ENCODE measurements at regions not wholly inside any gene's neighbourhood (a gene's known extent, or its start where the extent isn't known, plus 50 kb on each side); places are given as distances from the start of the nearest gene placed in this dataset.
"Not testable (repeated sequence)": the region's sequence is repeated elsewhere in the genome, so short reads cannot be mapped to it uniquely, and the experiment has no call there.

DNA sequence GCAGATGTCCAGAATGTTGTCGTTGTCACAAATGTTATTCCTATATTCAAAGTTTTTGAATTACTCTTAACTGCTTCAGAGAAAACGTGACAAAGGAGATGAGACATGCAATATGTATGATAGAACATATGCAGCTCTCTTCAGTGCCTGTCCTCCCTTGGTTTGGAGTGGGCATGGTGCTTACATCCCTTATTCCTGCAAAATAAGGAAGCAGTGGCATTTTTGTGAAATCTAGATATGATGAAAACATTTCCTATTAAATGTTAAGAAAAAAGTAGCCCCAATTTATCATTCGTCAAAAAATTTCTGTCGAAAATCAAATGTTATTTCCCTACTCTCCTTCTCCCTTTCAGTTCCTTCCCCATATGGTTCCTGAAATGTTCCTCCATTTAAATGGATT lies 457.5 kb upstream of the FANCL start:
- Histone ChIP-seq H3K9me3 (ENCODE audit: low read length) (no peaks in the 10 kb centered on the region), H3K4me3 (ENCODE audit: low read depth, low read length, poor library complexity, severe bottlenecking) (no peak overlapping the region), H3K9me2 (ENCODE audit: low read depth, low read length) (no peaks in the 10 kb centered on the region), H3K36me3 (ENCODE audit: insufficient read depth, low read length) (no peaks in the 10 kb centered on the region), H2AFZ (ENCODE audit: low read length) (no peak overlapping the region), H3K27ac (ENCODE audit: low read depth, low read length, poor library complexity, severe bottlenecking) (no peak overlapping the region), H3K9ac (ENCODE audit: low read length) (no peak overlapping the region), H3F3A (ENCODE audit: insufficient read depth, low read length) (no peaks in the 10 kb centered on the region), H3K4me1 (ENCODE audit: insufficient read depth, low read length, severe bottlenecking) (no peaks in the 10 kb centered on the region), H4K20me1 (ENCODE audit: insufficient read depth, low read length) (no peaks in the 10 kb centered on the region), H3K79me2 (ENCODE audit: insufficient read depth, low read length) (no peaks in the 10 kb centered on the region), H3K27me3 (ENCODE audit: insufficient read depth, low read length) (no peaks in the 10 kb centered on the region), H3K4me2 (ENCODE audit: low read length) (no peak overlapping the region)
- TF ChIP-seq, protein P1, sequence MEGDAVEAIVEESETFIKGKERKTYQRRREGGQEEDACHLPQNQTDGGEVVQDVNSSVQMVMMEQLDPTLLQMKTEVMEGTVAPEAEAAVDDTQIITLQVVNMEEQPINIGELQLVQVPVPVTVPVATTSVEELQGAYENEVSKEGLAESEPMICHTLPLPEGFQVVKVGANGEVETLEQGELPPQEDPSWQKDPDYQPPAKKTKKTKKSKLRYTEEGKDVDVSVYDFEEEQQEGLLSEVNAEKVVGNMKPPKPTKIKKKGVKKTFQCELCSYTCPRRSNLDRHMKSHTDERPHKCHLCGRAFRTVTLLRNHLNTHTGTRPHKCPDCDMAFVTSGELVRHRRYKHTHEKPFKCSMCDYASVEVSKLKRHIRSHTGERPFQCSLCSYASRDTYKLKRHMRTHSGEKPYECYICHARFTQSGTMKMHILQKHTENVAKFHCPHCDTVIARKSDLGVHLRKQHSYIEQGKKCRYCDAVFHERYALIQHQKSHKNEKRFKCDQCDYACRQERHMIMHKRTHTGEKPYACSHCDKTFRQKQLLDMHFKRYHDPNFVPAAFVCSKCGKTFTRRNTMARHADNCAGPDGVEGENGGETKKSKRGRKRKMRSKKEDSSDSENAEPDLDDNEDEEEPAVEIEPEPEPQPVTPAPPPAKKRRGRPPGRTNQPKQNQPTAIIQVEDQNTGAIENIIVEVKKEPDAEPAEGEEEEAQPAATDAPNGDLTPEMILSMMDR (IDR thresholded peaks at IDR 0.05; ENCODE audit: low read length): no peak
- TF ChIP-seq EZH2 (IDR thresholded peaks at IDR 0.05; ENCODE audit: borderline replicate concordance, low read length): no peak

GRCh38 chr2:58694114-58694513 lies 453.0 kb upstream of the FANCL start:
- H3K9me2 ChIP-seq (ENCODE audit: low read depth, low read length); H3K4me3 ChIP-seq (ENCODE audit: low read depth, low read length, poor library complexity, severe bottlenecking): not testable (repeated sequence)

DNA sequence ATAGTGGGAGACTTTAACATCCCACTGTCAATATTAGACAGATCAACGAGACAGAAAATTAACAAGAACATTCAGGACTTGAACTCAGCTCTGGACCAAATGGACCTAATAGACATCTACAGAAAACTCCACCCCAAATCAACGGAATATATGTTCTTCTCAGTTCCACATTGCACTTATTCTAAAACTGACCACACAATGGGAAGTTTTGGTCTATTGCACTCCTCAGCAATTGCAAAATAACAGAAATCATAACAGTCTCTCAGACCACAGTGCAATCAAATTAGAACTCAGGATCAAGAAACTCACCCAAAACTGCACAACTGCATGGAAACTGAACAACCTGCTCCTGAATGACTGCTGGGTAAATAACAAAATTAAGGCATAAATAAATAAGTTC lies 449.9 kb upstream of the FANCL start:
- not testable (repeated sequence) for H3K27ac ChIP-seq (ENCODE audit: low read depth, low read length, poor library complexity, severe bottlenecking); H3K4me2 ChIP-seq (ENCODE audit: low read length); H3K79me2 ChIP-seq (ENCODE audit: insufficient read depth, low read length); H3K4me3 ChIP-seq (ENCODE audit: low read depth, low read length, poor library complexity, severe bottlenecking); H3F3A ChIP-seq (ENCODE audit: insufficient read depth, low read length); H3K4me1 ChIP-seq (ENCODE audit: insufficient read depth, low read length, severe bottlenecking); H3K9me2 ChIP-seq (ENCODE audit: low read depth, low read length); H3K9me3 ChIP-seq (ENCODE audit: low read length); H3K9ac ChIP-seq (ENCODE audit: low read length); H3K36me3 ChIP-seq (ENCODE audit: insufficient read depth, low read length); H2AFZ ChIP-seq (ENCODE audit: low read length); H3K27me3 ChIP-seq (ENCODE audit: insufficient read depth, low read length); H4K20me1 ChIP-seq (ENCODE audit: insufficient read depth, low read length)

More at GRCh38 chr2:58694114-58694513, 453.0 kb upstream of the FANCL start:
- not testable (repeated sequence) for H2AFZ ChIP-seq (ENCODE audit: low read length); H3K4me2 ChIP-seq (ENCODE audit: low read length); H3F3A ChIP-seq (ENCODE audit: insufficient read depth, low read length); H3K9me3 ChIP-seq (ENCODE audit: low read length); H3K9ac ChIP-seq (ENCODE audit: low read length); H3K36me3 ChIP-seq (ENCODE audit: insufficient read depth, low read length); H3K4me1 ChIP-seq (ENCODE audit: insufficient read depth, low read length, severe bottlenecking); H3K27me3 ChIP-seq (ENCODE audit: insufficient read depth, low read length); H3K27ac ChIP-seq (ENCODE audit: low read depth, low read length, poor library complexity, severe bottlenecking); H3K79me2 ChIP-seq (ENCODE audit: insufficient read depth, low read length); H4K20me1 ChIP-seq (ENCODE audit: insufficient read depth, low read length)

GRCh38 chr2:58688813-58689212 lies 447.7 kb upstream of the FANCL start:
- Histone ChIP-seq H3K9ac (ENCODE audit: low read length) (no peak overlapping the region), H3K4me3 (ENCODE audit: low read depth, low read length, poor library complexity, severe bottlenecking) (no peak overlapping the region), H3K27me3 (ENCODE audit: insufficient read depth, low read length) (no peaks in the 10 kb centered on the region), H3K9me3 (ENCODE audit: low read length) (no peaks in the 10 kb centered on the region), H3K79me2 (ENCODE audit: insufficient read depth, low read length) (no peaks in the 10 kb centered on the region), H3F3A (ENCODE audit: insufficient read depth, low read length) (no peaks in the 10 kb centered on the region), H2AFZ (ENCODE audit: low read length) (no peak overlapping the region), H3K4me1 (ENCODE audit: insufficient read depth, low read length, severe bottlenecking) (no peaks in the 10 kb centered on the region), H3K36me3 (ENCODE audit: insufficient read depth, low read length) (no peaks in the 10 kb centered on the region), H4K20me1 (ENCODE audit: insufficient read depth, low read length) (no peaks in the 10 kb centered on the region), H3K9me2 (ENCODE audit: low read depth, low read length) (no peaks in the 10 kb centered on the region), H3K4me2 (ENCODE audit: low read length) (no peak overlapping the region), H3K27ac (ENCODE audit: low read depth, low read length, poor library complexity, severe bottlenecking) (no peak overlapping the region)
- TF ChIP-seq, protein P1 (IDR thresholded peaks at IDR 0.05; ENCODE audit: low read length): no peak
- no peak for TF ChIP-seq EZH2 (IDR thresholded peaks at IDR 0.05; ENCODE audit: borderline replicate concordance, low read length)

Measured in OCI-LY1 (cell line).